ENCODE measurements at regions not wholly inside any gene's neighbourhood (a gene's known extent, or its start where the extent isn't known, plus 50 kb on each side); places are given as distances from the start of the nearest gene placed in this dataset.

DNA sequence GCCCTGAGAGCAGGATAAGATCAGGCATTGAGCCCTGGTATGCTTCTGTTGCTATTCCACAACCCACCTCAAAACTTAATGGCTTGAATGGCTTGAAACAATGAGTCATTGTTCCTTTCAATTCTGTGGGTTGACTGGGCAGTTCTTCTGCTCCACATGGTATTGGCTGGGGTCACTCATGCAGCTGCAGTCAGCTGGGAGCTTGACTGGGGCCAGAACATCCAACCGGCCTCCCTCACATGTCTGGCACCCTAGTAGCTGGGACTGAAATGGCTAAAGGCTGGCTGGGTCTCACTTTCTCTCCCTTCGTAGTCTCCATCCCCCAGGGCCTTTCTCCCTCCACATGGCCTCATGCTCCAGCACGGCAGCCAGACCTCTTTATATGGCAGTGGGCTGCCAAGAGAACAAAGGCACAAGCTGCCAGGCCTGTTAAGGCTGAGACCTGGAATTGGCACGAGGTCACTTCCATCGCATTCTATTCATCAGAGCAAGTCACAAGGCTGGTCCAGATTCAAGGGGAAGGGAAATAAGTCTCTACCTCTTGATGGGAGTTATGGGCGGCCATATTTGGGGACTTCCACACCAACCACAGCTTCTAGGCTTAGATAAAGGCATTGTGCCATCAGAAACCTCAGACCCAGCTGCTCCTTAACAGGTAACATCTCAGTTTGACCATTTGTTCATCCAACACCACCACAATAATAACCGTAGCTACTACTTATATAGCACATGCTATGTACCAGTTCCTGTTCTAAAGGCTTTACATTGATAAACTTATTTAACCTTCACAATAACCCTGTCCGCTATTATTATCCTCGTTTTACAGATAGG is 159.7 kb upstream of the ATP6AP2 start:
- H3K4me1 ChIP-seq (ENCODE audit: control insufficient read depth, extremely low read depth, insufficient read depth, low read length), result no peaks in the 10 kb centered on the region
- H3K27me3 ChIP-seq (ENCODE audit: control insufficient read depth in 2 of 2, insufficient read depth in 2 of 2, low read length in 2 of 2), result no peaks in the 10 kb centered on the region
- H3K9ac ChIP-seq (replicated peaks; ENCODE audit: extremely low read depth, insufficient read depth, low read length), result no peak overlapping the region
- FAIRE-seq (no peak), DNase-seq (ENCODE audit: low read depth, low spot score) (no peak)
- no peaks in the 10 kb centered on the region for H4K20me1 ChIP-seq (replicated peaks; ENCODE audit: control insufficient read depth, extremely low read depth, insufficient read depth, low read length)
- no TSS peak for BruUV-seq (replicated peaks)
- H3K79me2 ChIP-seq (ENCODE audit: control insufficient read depth, insufficient read depth, low read length), result no peaks in the 10 kb centered on the region
- H3K9me1 ChIP-seq (replicated peaks; ENCODE audit: control insufficient read depth, extremely low read depth, insufficient read depth, low read length), result no peaks in the 10 kb centered on the region
- no peak overlapping the region for H3K4me3 ChIP-seq (replicated peaks in 1 of 3; ENCODE audit: insufficient read depth in 1 of 3, low read depth in 1 of 3, low read length in 3 of 3)
- POLR2A ChIA-PET, result no interaction called here
- H2AFZ ChIP-seq (ENCODE audit: low read depth, low read length), result no peak overlapping the region
- no peak overlapping the region for H3K27ac ChIP-seq (ENCODE audit: insufficient read depth, low read depth, low read length)
- H3K9me3 ChIP-seq (replicated peaks; ENCODE audit: control insufficient read depth, insufficient read depth, low read length), result no peaks in the 10 kb centered on the region
- no peak for TF ChIP-seq JUN (IDR thresholded peaks at IDR 0.05; ENCODE audit: borderline replicate concordance, insufficient read depth, insufficient read length, low read depth)
- TF ChIP-seq EZH2 (IDR thresholded peaks at IDR 0.05; ENCODE audit: borderline replicate concordance, low read depth, low read length, severe bottlenecking), result no peak
- TF ChIP-seq, protein P1, sequence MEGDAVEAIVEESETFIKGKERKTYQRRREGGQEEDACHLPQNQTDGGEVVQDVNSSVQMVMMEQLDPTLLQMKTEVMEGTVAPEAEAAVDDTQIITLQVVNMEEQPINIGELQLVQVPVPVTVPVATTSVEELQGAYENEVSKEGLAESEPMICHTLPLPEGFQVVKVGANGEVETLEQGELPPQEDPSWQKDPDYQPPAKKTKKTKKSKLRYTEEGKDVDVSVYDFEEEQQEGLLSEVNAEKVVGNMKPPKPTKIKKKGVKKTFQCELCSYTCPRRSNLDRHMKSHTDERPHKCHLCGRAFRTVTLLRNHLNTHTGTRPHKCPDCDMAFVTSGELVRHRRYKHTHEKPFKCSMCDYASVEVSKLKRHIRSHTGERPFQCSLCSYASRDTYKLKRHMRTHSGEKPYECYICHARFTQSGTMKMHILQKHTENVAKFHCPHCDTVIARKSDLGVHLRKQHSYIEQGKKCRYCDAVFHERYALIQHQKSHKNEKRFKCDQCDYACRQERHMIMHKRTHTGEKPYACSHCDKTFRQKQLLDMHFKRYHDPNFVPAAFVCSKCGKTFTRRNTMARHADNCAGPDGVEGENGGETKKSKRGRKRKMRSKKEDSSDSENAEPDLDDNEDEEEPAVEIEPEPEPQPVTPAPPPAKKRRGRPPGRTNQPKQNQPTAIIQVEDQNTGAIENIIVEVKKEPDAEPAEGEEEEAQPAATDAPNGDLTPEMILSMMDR (IDR thresholded peaks at IDR 0.05; ENCODE audit: extremely low read depth in 1 of 2, insufficient read depth in 1 of 2, low read depth in 1 of 2, low read length in 2 of 2), result no peak
- no peak for TF ChIP-seq MAX (IDR thresholded peaks at IDR 0.05; ENCODE audit: insufficient read depth, insufficient read length)
- TF ChIP-seq FOS (IDR thresholded peaks at IDR 0.05; ENCODE audit: borderline replicate concordance, insufficient read depth, low read length), result no peak
- TF ChIP-seq GATA2 (IDR thresholded peaks at IDR 0.05; ENCODE audit: insufficient read depth, insufficient read length, low read depth, low read length), result no peak
- TF ChIP-seq MYC (IDR thresholded peaks at IDR 0.05; ENCODE audit: low read depth, low read length), result no peak
- TF ChIP-seq POLR2AphosphoS5 (IDR thresholded peaks at IDR 0.05; ENCODE audit: insufficient read depth, low read depth, low read length), result no peak
- TF ChIP-seq POLR2A (IDR thresholded peaks at IDR 0.05; ENCODE audit: low read depth, low read length), result no peak
- H3K36me3 ChIP-seq (ENCODE audit: control insufficient read depth in 2 of 2, extremely low read depth in 1 of 2, insufficient read depth in 2 of 2, low read length in 2 of 2), result no peaks in the 10 kb centered on the region
- intact Hi-C loops (cut with micrococcal nuclease), result no loop called here
- dilution Hi-C loops (cut with MboI; ENCODE audit: extremely low pct_ligation_motif_present, low sequenced_read_pairs), result no loop called here
- CTCF ChIA-PET, result no interaction called here
- H3K4me2 ChIP-seq (ENCODE audit: insufficient read depth, low read length), result no peak overlapping the region

Measured in endothelial cell of umbilical vein (primary cell).